ENCODE measurements at regions not wholly inside any gene's neighbourhood (a gene's known extent, or its start where the extent isn't known, plus 50 kb on each side); places are given as distances from the start of the nearest gene placed in this dataset.
"Not testable (repeated sequence)": the region's sequence is repeated elsewhere in the genome, so short reads cannot be mapped to it uniquely, and the experiment has no call there.

GRCh38 chr6:94902974-94903628 is 674.2 kb upstream of the MANEA start:
- no peak for DNase-seq

- DNase-seq, result no peak
Measured at GRCh38 chr6:94899191-94899590, 678.1 kb upstream of the MANEA start.

- DNase-seq, result no peak
Measured at GRCh38 chr6:94894300-94894699, 683.0 kb upstream of the MANEA start.

GRCh38 chr6:94893327-94893726 is 684.0 kb upstream of the MANEA start:
- DNase-seq, result no peak

GRCh38 chr6:94873819-94874218 is 703.5 kb upstream of the MANEA start:
- not testable (repeated sequence) for DNase-seq

GRCh38 chr6:94862112-94862511 is 715.2 kb upstream of the MANEA start:
- no peak for DNase-seq

GRCh38 chr6:94859924-94860323 is 717.4 kb upstream of the MANEA start:
- DNase-seq, result no peak

GRCh38 chr6:94856999-94857398 is 720.3 kb upstream of the MANEA start:
- DNase-seq, result not testable (repeated sequence)

GRCh38 chr6:94851329-94851728 is 726.0 kb upstream of the MANEA start:
- DNase-seq, result not testable (repeated sequence)

GRCh38 chr6:94845742-94846141 is 731.6 kb upstream of the MANEA start:
- no peak for DNase-seq

- no peak for DNase-seq
Measured at GRCh38 chr6:94835264-94835663, 742.1 kb upstream of the MANEA start.

GRCh38 chr6:94813806-94814205 is 763.5 kb upstream of the MANEA start:
- DNase-seq, result no peak

GRCh38 chr6:94801344-94801743 is 776.0 kb upstream of the MANEA start:
- DNase-seq, result no peak

GRCh38 chr6:94785514-94785913 is 791.8 kb upstream of the MANEA start:
- no peak for DNase-seq

- DNase-seq, result peak; percentile 0
Measured at GRCh38 chr6:94785081-94785480, 792.3 kb upstream of the MANEA start.

GRCh38 chr6:94769197-94769596 is 808.1 kb upstream of the MANEA start:
- no peak for DNase-seq

GRCh38 chr6:94751641-94752329 is 825.5 kb upstream of the MANEA start:
- DNase-seq, result no peak

GRCh38 chr6:94736236-94736635 is 841.1 kb upstream of the MANEA start:
- DNase-seq, result no peak

GRCh38 chr6:94735270-94735669 is 842.1 kb upstream of the MANEA start:
- DNase-seq, result no peak

GRCh38 chr6:94734751-94735150 is 842.6 kb upstream of the MANEA start:
- no peak for DNase-seq

- DNase-seq, result no peak
Measured at GRCh38 chr6:94733066-94733465, 844.3 kb upstream of the MANEA start.

GRCh38 chr6:94727710-94728109 is 849.6 kb upstream of the MANEA start:
- DNase-seq, result no peak

- DNase-seq, result no peak
Measured at GRCh38 chr6:94721459-94721858, 855.9 kb upstream of the MANEA start.

GRCh38 chr6:94713446-94713845 is 863.9 kb upstream of the MANEA start:
- no peak for DNase-seq

GRCh38 chr6:94698773-94699172 is 878.6 kb upstream of the MANEA start:
- no peak for DNase-seq
